D721Med (cell line): ENCODE measurements at regions not wholly inside any gene's neighbourhood (a gene's known extent, or its start where the extent isn't known, plus 50 kb on each side); places are given as distances from the start of the nearest gene placed in this dataset.

Experiments
- DNase-seq: peaks from one replicate; pipeline ENCODE4 v3.0.0; 2011; ENCODE audit warnings: low spot score; ENCODE audit not compliant: insufficient read length
- FAIRE-seq: peaks from 2 replicates; lab custom pipeline; 2011; peaks lifted over from hg19 to GRCh38; lab: Jason Lieb, UNC
- CTCF ChIP-seq: IDR thresholded peaks from 2 replicates; pipeline ENCODE4 v1.5.1; 2012; ENCODE audit warnings: mild to moderate bottlenecking, control low read depth; ENCODE audit not compliant: insufficient read depth; ENCODE audit errors: missing control alignments

- DNase-seq = no peak
- no peak for FAIRE-seq
- TF ChIP-seq CTCF = no peak
Observed at GRCh38 chr9:744790-745484, 96.6 kb upstream of the DMRT1 start.

GRCh38 chr9:745761-746380, 95.6 kb upstream of the DMRT1 start:
- no peak for DNase-seq
- no peak for TF ChIP-seq CTCF
- no peak for FAIRE-seq

- no peak for FAIRE-seq
- DNase-seq = no peak
- TF ChIP-seq CTCF = no peak
Observed at GRCh38 chr9:746661-747434, 94.6 kb upstream of the DMRT1 start.

- FAIRE-seq (no peak), DNase-seq (no peak)
- no peak for TF ChIP-seq CTCF
Observed at GRCh38 chr9:747567-747966, 93.9 kb upstream of the DMRT1 start.

- TF ChIP-seq CTCF = no peak
- DNase-seq = no peak
- FAIRE-seq = no peak
Observed at GRCh38 chr9:748861-749497, 92.5 kb upstream of the DMRT1 start.

- DNase-seq (no peak), FAIRE-seq (no peak)
- no peak for TF ChIP-seq CTCF
Observed at GRCh38 chr9:749716-750115, 91.8 kb upstream of the DMRT1 start.
